ENCODE measurements at regions not wholly inside any gene's neighbourhood (a gene's known extent, or its start where the extent isn't known, plus 50 kb on each side); places are given as distances from the start of the nearest gene placed in this dataset.

DNA sequence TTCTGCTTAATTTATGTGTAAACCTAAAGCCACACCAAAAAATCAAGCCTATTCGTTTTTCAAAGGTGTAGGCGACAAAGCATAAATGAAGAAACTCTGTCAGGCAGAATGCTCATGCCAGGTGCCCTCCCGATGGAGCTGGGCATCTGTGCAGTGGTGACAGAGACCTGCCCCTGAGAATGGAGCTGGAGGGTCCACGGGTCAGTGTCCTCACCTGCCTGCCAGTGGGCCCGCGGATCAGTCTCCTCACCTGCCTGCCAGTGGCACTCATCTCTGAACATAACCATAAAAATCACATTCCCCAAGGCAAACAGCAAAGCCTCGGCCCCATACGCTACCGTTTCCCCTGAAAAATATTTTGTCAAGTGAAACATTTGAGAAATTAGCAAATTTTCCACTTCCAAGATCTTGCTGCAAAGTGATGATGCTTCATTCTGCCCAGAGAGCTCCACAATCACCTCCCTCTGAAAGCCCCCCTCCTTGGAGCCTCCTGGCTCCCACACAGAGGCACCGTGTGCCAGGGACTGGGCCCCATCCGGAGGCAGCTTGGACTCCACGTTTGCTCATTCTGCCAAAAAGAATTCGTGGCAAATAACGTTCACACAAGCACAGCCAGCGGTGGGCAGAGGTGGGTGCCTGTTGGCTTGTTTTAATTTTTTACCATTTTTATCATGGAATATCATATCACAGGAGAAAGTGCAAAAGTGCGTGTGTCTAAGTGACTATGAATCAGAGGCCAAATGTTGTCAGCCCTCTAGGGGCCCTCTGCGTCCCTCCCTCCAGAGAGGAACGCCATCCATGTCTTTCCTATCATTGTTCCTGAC lies 88.8 kb downstream of the YTHDF1 start:
- Histone ChIP-seq H3K36me3 (replicated peaks in 1 of 2; ENCODE audit: control extremely low read depth in 1 of 2, control insufficient read depth in 1 of 2, extremely low read depth in 1 of 2, insufficient read depth in 2 of 2, low read length in 1 of 2) (no peaks in the 10 kb centered on the region), H3K4me3 (ENCODE audit: control extremely low read depth in 1 of 5, extremely low read depth in 1 of 5, insufficient read depth in 1 of 5, low read depth in 2 of 5, low read length in 4 of 5) (no peak overlapping the region), H3K79me2 (ENCODE audit: control insufficient read depth, insufficient read depth, low read length) (no peaks in the 10 kb centered on the region), H3K4me1 (ENCODE audit: control insufficient read depth in 2 of 2, insufficient read depth in 2 of 2, low read length in 2 of 2) (no peaks in the 10 kb centered on the region), H3K4me2 (replicated peaks; ENCODE audit: low read depth, low read length, poor library complexity, severe bottlenecking) (no peak overlapping the region), H3K27ac (ENCODE audit: low read length in 2 of 2) (no peak overlapping the region), H4K20me1 (ENCODE audit: control insufficient read depth, insufficient read depth, low read length, poor library complexity, severe bottlenecking) (no peaks in the 10 kb centered on the region), H3K9ac (ENCODE audit: low read length) (no peak overlapping the region), H2AFZ (ENCODE audit: insufficient read depth, low read depth, low read length, poor library complexity, severe bottlenecking) (no peak overlapping the region), H3K27me3 (replicated peaks in 1 of 4; ENCODE audit: control extremely low read depth in 1 of 4, control insufficient read depth in 3 of 4, insufficient read depth in 4 of 4, low read length in 3 of 4) (peaks cover 0 to 13% (median 0%) of the 10 kb centered on the region in 4 experiments), H3K9me3 (ENCODE audit: control extremely low read depth in 1 of 3, control insufficient read depth in 2 of 3, insufficient read depth in 1 of 3, low read length in 2 of 3) (peaks cover 0 to 4% (median 0%) of the 10 kb centered on the region in 3 donors)
- Mint-ChIP-seq H3K4me3 (no peak overlapping the region), H3K27me3 (peaks cover 21% of the 10 kb centered on the region), H3K9me3 (ENCODE audit: insufficient read depth) (no peaks in the 10 kb centered on the region), H3K27ac (no peak overlapping the region), H3K4me1 (no peaks in the 10 kb centered on the region)
- WGBS (ENCODE audit: insufficient coverage) = 70% methylated on average over 8 of the region's 18 CpGs
- ATAC-seq (ENCODE audit: low read depth) (no peak), DNase-seq (no peak)
- ChIA-PET POLR2A (no interaction called here), CTCF (no interaction called here)
- intact Hi-C loops (cut with micrococcal nuclease) = no loop called here
- TF ChIP-seq EZH2 (IDR thresholded peaks at IDR 0.05; ENCODE audit: borderline replicate concordance, insufficient read depth, low read depth, low read length, poor library complexity, severe bottlenecking) = no peak
- TF ChIP-seq, protein P1, sequence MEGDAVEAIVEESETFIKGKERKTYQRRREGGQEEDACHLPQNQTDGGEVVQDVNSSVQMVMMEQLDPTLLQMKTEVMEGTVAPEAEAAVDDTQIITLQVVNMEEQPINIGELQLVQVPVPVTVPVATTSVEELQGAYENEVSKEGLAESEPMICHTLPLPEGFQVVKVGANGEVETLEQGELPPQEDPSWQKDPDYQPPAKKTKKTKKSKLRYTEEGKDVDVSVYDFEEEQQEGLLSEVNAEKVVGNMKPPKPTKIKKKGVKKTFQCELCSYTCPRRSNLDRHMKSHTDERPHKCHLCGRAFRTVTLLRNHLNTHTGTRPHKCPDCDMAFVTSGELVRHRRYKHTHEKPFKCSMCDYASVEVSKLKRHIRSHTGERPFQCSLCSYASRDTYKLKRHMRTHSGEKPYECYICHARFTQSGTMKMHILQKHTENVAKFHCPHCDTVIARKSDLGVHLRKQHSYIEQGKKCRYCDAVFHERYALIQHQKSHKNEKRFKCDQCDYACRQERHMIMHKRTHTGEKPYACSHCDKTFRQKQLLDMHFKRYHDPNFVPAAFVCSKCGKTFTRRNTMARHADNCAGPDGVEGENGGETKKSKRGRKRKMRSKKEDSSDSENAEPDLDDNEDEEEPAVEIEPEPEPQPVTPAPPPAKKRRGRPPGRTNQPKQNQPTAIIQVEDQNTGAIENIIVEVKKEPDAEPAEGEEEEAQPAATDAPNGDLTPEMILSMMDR (IDR thresholded peaks at IDR 0.05) = no peak

DNA sequence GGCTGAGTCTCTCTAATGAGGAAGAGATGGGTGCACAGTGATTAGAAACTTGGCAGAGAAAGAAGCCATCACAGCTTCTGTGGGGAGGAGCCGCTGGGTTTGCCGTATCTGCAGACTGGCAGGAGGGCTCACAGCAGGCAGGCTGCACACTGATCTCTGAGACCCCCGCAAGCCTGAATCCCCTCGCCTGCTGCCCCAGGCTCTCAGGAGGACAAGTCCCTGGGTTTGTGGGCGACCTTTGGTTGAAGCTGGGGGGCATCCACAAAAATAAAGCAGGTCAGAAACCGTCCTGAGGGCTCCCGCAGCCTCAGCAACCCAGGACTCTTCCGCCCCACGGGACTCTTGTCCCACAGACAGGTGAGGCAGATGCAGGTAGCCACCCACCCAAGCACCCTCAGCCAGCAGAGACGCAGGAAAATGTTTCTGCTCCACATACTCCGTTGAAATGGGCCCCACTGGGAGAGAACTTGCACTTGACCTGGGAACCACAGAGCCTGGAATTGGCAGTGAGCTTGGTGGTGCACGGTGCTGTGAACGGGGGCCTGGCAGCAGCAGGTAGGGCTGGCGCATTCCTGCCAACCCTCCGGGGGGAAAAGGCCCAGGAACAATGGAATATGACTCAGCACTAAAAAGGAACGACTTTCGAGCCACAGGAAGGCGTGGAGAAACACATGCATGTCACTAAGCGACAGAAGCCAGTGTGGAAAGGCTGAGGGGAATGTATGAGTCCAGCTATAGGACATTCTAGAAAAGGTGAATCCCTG lies 89.9 kb downstream of the YTHDF1 start:
- Histone ChIP-seq H3K9me3 (ENCODE audit: control extremely low read depth in 1 of 3, control insufficient read depth in 2 of 3, insufficient read depth in 1 of 3, low read length in 2 of 3) (peaks cover 0 to 3% (median 0%) of the 10 kb centered on the region in 3 donors), H3K4me3 (ENCODE audit: control extremely low read depth in 1 of 5, extremely low read depth in 1 of 5, insufficient read depth in 1 of 5, low read depth in 2 of 5, low read length in 4 of 5) (no peak overlapping the region), H3K9ac (ENCODE audit: low read length) (no peak overlapping the region), H3K4me1 (ENCODE audit: control insufficient read depth in 2 of 2, insufficient read depth in 2 of 2, low read length in 2 of 2) (no peaks in the 10 kb centered on the region), H3K27me3 (replicated peaks in 1 of 4; ENCODE audit: control extremely low read depth in 1 of 4, control insufficient read depth in 3 of 4, insufficient read depth in 4 of 4, low read length in 3 of 4) (peaks cover 0 to 12% (median 0%) of the 10 kb centered on the region in 4 experiments), H3K79me2 (ENCODE audit: control insufficient read depth, insufficient read depth, low read length) (no peaks in the 10 kb centered on the region), H4K20me1 (ENCODE audit: control insufficient read depth, insufficient read depth, low read length, poor library complexity, severe bottlenecking) (no peaks in the 10 kb centered on the region), H3K4me2 (replicated peaks; ENCODE audit: low read depth, low read length, poor library complexity, severe bottlenecking) (no peak overlapping the region), H3K36me3 (replicated peaks in 1 of 2; ENCODE audit: control extremely low read depth in 1 of 2, control insufficient read depth in 1 of 2, extremely low read depth in 1 of 2, insufficient read depth in 2 of 2, low read length in 1 of 2) (no peaks in the 10 kb centered on the region), H2AFZ (ENCODE audit: insufficient read depth, low read depth, low read length, poor library complexity, severe bottlenecking) (no peak overlapping the region), H3K27ac (ENCODE audit: low read length in 2 of 2) (no peak overlapping the region)
- H3K27ac Mint-ChIP-seq = no peak overlapping the region
- ATAC-seq (ENCODE audit: low read depth) (no peak), DNase-seq (no peak)
- peaks cover 20% of the 10 kb centered on the region for H3K27me3 Mint-ChIP-seq
- ChIA-PET CTCF (no interaction called here), POLR2A (no interaction called here)
- 77% methylated on average over 19 of the region's 19 CpGs for WGBS (ENCODE audit: insufficient coverage)
- TF ChIP-seq EZH2 (IDR thresholded peaks at IDR 0.05; ENCODE audit: borderline replicate concordance, insufficient read depth, low read depth, low read length, poor library complexity, severe bottlenecking) = no peak
- TF ChIP-seq, protein P1 (IDR thresholded peaks at IDR 0.05) = no peak
- no peaks in the 10 kb centered on the region for H3K4me1 Mint-ChIP-seq
- intact Hi-C loops (cut with micrococcal nuclease) = no loop called here
- no peaks in the 10 kb centered on the region for H3K9me3 Mint-ChIP-seq (ENCODE audit: insufficient read depth)
- H3K4me3 Mint-ChIP-seq = no peak overlapping the region

Measured in B cell (primary cell).